IPS-18c (cell line): ENCODE measurements at regions not wholly inside any gene's neighbourhood (a gene's known extent, or its start where the extent isn't known, plus 50 kb on each side); places are given as distances from the start of the nearest gene placed in this dataset.

Source experiments
- H3K4me3 ChIP-seq: 2 replicates; pipeline ENCODE4 v1.7.0; 2013; ENCODE audit warnings: low read depth, mild to moderate bottlenecking, low read length, moderate library complexity; ENCODE audit not compliant: insufficient read depth
- H3K9me3 ChIP-seq: one replicate; pipeline ENCODE4 v1.6.1; 2013; ENCODE audit warnings: mild to moderate bottlenecking, low read length, moderate library complexity; ENCODE audit not compliant: control insufficient read depth, insufficient read depth

DNA sequence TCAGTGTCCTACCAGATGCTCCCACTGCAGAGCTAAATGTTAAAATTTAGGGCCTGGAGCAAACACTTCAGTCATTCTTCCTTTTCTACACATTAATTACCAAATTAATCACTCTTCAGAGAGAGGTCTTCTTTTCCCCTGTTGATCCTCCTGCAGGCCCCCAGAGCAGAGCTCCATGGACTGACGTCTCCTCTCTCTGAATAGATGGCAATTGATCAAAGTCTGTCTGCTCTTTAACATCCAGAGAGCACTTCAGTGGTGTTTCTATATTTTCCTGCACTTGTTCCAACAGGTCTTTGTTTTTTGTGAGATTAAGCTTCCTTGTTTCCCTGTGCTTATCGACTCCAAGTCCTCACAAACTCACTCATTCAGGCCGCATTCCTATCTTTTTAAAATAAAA is 239.3 kb downstream of the SIPA1L2 start:
- no peak overlapping the region for H3K4me3 ChIP-seq
- no peaks in the 10 kb centered on the region for H3K9me3 ChIP-seq

DNA sequence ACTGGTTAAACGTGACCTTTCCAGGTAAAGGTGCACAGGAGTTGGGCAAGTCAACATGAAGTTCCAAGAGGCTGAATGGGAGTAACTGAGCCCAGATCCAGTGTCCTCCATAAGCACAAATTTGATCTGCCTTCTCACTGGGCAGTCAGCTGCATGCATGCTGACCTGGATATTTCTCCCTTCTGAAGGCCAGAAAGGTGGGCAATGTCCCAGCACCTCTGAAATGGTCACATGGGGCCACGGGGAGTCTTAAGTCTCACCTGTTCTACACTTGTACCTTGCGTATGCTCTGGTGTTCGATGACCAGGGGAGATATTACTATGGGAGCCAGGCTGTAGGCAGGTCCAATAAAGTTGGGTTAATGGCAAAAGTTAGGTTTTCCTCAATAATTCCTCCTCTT is 240.2 kb downstream of the SIPA1L2 start:
- Histone ChIP-seq H3K9me3 (no peaks in the 10 kb centered on the region), H3K4me3 (no peak overlapping the region)

DNA sequence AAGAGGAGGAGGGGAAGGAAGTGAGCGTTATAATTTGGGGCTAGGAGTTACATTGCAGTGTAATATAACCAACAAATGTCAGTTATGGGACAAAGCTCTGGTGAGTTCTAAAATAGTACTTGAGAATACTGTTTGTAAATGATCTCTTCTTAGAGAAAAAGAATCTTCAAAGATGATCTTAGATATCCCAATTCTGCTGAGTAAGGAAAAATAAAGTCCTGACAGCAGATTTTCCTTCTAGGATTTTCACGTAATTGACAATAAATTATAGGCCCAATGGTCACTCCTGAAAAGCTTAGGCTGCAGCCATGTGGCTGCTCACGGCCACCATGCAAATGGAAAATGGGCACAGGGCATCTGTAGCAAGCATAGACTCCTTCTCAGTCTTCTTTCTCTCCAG is 241.6 kb downstream of the SIPA1L2 start:
- no peak overlapping the region for H3K4me3 ChIP-seq
- H3K9me3 ChIP-seq, result no peaks in the 10 kb centered on the region

DNA sequence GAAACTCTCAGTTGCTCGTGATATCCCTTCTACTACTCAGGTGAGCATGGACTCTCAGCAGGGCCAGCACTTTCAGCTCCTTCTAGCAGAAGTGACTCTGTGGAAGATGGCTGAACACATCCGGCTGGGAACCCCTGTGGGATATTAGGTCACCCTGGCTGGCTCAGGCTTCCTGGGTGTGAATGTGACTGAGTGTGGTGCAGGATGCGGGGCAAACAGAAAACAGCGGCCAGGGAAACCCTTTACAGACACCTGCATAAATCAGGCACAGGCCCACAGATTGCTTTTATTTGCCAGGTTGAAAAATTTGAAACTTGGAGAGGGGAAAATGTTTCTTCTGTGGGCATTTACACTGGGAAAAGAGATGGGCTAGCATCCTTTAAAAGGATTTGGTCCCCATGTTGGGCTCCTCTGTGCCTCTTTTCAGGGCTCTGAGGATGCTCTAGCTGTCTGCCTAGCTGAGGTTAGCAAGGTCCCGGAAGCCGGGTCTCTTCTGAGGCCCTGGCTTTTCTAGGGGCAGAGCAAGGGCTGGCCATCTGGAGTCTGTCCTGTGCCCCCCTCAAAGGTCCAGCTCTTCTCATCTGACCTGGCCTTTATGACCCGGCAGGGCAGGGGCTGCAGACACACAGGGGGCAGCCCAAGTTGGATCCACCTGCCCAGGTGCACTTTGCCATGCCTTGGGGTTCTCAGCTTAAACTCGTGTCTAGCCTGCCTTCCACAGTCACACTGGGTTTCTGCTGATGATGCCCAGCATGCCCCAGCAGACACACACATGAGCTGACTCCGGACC is 243.0 kb downstream of the SIPA1L2 start:
- Histone ChIP-seq H3K4me3 (no peak overlapping the region), H3K9me3 (no peaks in the 10 kb centered on the region)

DNA sequence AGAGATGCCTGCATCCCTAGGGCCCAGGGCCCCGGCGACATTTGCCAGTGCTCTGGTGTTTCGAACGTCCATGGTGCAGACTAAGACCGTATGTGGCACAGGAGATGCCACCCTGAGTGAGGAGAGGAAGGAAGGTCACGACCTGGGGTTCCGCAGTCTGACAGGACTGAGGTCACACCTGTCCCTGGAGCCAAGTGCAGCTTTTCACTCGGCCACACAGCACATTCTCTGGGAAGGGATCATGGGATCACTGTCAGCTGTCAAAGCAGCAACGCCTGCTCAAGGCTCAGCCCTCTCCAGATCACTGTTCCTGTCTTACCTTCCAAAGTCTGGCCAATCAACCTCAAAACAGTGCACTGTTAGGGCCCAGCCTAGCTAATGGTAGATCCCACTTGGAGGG is 243.6 kb downstream of the SIPA1L2 start:
- Histone ChIP-seq H3K9me3 (no peaks in the 10 kb centered on the region), H3K4me3 (no peak overlapping the region)

DNA sequence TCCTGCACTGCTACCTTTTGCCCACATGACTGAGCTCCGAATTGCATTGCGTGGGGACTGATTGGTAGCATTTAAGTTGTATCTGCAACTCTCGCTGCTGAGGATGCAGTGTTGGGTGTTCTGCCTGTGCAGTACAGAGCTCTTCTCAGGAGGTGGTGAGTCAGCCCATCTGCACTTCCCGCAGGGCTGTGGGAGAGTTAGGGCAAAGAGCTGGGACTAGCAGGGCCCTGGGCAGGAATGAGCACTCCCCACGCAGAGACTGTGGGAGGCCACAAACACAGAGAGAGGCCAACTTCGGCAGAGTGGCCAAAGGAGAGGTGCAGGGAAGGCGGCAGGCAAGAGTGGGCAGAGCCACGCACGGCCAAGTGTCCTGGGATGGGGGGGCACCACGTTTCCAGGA is 244.7 kb downstream of the SIPA1L2 start:
- no peaks in the 10 kb centered on the region for H3K9me3 ChIP-seq
- no peak overlapping the region for H3K4me3 ChIP-seq

DNA sequence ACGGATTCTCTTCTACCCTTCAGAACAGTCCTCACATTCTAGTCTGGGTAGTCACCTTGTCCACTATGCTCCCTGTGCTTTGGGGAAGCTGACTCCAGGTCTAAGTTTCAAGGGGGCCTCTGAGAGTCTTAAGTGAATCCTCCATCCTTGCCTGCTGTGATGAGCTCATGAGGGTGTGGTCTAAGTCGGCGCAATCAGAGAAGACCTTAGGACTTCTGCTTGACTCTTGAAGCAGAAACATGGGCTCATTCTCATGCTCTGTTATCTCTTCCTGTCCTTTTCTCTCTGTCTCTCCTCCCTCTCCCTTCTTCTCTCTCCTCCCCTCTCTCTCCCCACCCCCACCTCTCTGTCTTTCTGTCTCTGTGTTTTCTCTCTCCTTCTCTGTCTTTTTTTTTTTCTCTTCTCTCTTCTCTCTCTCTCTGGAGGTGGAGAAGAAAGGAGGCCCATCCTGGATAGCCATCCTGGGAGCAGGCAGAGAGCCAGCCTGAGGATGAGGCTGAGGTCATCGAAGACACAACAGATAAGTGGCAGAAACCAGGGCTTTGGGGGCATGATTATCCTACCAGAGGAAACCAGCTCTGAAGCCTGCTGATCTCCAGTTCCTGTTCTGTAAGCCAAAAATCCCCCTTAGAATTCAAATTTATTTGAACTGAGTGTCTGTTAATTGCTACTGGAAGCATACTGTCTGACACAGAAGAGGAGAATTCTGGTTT is 245.6 kb downstream of the SIPA1L2 start:
- Histone ChIP-seq H3K9me3 (no peaks in the 10 kb centered on the region), H3K4me3 (no peak overlapping the region)

DNA sequence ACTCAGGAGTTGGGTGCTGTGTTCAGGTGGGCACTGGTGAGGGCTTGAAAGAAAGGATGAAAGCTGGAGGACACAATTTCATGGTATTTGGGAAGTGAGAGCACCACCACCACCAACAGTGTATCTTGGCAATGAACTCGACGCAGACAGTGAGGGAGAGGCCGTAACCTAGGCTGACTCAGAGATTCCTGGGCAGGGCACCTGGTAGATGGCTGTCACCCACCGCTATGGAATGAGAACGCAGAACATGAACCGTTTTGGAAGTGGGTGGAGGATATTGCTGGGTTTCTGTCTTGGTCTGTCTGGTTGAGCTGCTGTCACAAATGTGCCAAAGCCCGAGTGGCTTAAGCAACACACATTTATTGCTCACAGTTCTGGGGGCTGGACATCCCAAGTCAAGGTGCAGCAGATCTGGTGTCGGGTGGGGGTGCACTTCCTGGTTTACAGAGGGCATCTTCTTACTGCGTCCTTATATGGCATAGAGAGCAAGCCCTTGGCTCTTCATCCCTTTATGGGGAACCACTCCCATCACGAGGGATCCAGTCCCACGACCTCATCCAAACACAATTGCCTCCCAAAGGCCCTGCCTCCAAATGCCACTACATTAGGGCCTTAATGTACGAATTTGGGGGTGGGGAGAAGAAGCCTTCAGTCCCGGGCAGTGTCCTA is 246.3 kb downstream of the SIPA1L2 start:
- no peak overlapping the region for H3K4me3 ChIP-seq

DNA sequence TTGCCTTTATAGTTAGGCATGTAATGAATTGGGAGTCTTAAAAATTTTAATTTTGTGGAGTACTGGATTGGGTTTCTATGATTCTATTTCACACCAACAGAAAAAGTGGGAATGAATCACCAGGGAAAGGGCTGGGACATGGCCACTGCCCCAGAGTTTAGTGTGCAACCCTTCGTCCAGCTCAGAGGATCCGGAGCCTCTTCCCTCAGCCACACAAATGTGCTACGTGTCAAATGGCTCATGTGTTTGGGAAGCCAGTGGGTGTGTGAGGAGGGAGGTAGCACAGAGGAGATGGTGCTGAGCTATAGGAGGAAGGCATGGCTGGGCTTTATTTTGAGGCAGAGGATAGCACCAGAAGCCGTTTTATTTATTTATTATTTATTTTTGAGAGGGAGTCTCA is 247.3 kb downstream of the SIPA1L2 start:
- Histone ChIP-seq H3K4me3 (no peak overlapping the region), H3K9me3 (no peaks in the 10 kb centered on the region)

More for the DNA sequence above, 246.3 kb downstream of the SIPA1L2 start:
- H3K9me3 ChIP-seq, result no peaks in the 10 kb centered on the region

DNA sequence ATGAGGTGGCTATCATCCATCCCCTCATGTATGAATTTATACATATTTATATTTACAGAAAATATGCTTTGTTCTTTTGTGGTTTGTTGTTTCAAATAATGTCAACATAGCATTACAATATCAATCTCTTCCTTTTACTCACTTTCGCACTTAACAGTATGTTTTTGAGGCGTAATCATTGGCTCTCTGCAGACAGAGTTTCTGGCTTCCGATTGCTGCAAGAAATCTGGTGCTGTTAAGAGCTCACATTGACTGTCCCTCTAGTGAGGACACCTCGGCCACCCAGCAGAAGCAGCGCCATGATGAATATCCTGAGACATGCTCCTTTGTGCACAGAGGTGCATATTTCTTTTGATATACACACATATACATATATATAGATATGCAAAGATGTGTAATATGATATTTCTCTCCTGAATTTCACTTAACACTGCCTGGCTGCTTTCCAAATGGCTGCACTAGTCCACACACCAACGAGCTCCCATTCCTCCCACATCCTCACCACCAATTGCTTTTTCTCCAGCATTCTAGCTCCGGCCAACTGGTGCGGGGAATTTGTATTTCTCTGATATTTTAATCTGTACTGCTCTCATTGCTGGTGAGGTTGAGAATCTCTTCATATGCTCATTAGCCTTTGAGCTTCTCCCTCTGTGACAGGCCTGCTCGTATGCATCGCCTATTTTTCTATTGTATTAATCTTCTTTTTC is 248.4 kb downstream of the SIPA1L2 start:
- Histone ChIP-seq H3K9me3 (no peaks in the 10 kb centered on the region), H3K4me3 (no peak overlapping the region)

DNA sequence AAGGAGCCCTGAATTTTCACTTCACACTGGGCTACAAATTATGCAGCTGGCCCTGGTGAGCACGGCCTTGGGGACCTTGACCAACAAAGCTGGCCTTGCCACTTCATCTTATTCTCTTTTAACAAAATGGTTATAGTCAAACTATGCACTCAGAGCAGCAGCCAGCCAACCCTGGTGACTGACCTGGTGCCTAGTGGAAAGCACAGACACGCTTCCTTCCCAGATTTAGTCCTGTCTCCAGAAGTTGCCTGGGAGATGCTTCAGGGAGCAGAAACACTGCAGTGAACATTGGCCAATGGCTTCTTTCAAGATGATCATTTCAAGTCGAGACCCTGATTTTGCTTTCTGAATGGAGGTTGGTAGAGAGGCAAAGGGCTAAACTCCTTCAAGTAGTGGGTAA is 249.3 kb downstream of the SIPA1L2 start:
- no peak overlapping the region for H3K4me3 ChIP-seq
- H3K9me3 ChIP-seq, result no peaks in the 10 kb centered on the region

DNA sequence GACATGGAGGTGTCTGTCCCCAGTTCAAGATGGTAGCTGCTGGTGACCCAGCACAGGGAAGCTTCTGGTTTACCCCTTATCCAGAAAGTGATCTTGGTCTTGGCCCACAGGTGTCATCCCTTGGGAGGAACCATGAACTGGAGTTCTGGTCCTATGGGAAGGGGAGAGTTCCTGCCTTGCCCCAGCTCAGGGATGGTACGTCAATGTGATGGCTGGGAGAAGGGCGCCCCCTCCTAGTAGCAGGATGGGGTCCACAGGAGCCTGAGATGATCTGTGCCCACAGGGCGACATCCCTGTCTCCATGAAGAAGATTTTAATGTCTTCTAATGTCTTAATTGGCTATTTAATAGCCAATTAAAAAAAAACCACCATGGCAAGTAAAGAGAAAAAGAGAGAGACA is 249.8 kb downstream of the SIPA1L2 start:
- no peak overlapping the region for H3K4me3 ChIP-seq
- no peaks in the 10 kb centered on the region for H3K9me3 ChIP-seq

DNA sequence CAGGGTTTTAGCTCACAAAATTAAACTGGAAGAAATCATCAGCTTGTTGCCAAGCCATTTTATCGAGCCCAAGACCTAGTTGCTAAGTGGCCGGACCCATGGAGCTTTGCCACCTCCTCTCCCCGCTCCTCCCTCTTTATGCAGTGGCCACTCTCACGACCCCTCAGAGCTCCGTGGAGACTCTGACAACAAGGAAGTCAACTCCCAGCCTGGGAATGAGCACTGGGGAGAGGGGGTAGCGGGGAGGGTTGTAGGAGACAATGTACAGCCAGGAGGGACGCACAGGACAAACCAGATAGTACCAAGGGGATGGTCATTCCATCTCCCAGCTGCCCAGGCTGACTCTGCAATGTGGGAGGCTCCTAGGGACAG is 250.9 kb downstream of the SIPA1L2 start:
- no peaks in the 10 kb centered on the region for H3K9me3 ChIP-seq
- H3K4me3 ChIP-seq, result no peak overlapping the region; the same call in 1 of the 2 replicates

DNA sequence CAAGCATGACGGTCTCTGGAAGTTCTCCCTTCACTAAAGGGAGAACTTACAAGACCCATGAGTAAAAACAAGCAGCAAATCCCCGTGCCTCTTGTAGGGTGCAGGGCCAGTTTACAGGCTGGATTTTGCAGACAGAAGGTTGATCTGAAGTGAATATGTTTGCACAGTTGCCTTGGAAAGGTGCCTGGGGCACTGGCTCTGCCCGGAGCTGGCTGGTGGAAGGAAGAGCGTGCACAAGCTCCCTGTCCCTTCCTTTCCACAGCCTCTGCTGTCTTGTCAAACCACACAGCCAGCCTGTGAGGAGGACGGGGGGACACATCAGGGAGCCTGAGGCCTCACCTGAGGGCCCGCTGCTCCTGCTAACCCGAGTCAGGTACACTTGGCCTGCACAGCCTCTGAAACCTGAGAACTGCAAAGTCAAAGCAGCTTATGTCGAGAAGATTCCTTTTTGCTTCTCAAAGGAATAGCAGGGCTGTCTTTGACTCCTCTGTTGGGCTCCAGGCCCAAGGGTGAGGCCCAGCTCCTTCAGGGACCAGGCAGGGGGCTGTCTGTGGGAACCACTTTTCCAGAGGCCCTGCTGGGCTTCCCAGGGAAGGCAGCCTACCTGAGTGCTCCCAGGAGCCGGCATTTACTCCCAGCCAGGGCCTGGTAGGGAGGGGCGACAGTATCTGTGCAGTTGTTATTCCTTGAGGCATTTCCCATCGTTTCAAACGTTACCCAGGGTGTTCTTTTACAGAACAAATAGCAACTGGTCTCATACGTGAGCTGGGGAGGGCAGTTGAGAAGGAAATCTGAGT is 251.5 kb downstream of the SIPA1L2 start:
- Histone ChIP-seq H3K9me3 (no peaks in the 10 kb centered on the region), H3K4me3 (no peak overlapping the region)

DNA sequence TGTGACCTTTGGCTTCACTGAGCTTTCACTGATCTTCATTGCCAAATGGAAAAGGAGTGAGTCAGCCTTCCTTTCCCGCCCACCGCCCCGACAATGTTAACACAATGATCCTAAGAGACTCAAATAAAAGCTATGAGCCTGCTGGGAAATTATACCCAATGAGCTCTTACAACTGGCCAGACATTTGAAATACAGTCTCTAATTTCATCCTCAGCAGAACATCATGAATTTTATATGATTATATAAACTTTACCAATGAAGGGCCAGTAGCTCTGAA is 252.5 kb downstream of the SIPA1L2 start:
- no peaks in the 10 kb centered on the region for H3K9me3 ChIP-seq
- H3K4me3 ChIP-seq, result no peak overlapping the region

DNA sequence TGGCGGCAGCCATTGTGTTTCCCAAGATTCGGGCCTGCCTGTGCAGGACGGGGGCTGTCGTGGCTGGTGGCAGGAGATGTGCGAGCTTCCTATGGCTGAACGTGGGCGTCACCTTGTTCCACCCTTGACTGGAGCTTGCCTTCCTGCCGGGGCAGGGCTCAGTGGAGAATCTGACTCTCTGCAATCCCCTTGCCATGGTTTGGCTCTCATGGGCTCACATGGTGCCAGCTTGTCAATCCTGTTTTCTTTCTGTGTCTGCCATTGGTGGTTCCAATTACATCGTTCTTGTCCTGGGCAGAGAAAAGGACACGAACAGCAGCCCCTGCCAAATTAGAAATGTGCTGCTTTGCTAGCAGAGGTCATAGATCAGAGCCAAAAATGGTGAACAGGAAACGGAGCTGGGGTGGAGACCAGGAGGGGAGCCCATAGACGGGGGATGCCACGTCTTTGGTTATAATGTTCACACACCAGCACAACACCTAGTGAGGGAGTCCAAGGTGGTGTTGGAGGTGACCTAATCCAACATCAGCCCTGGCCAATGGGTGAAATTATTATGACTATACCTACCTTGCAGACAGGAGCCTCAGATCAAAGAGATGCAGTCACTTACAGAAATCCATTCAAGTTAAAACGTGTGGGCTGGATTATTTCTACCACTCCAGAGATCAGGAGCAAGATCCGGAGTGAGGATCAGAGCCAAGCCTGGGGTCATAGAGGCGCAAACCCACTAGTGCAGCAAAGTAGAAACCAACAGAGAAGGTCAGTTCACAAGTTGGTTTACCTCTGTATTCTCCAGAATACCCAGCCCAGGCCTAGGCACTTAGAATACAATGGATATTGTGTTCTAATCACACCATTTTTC is 253.1 kb downstream of the SIPA1L2 start:
- no peaks in the 10 kb centered on the region for H3K9me3 ChIP-seq
- no peak overlapping the region for H3K4me3 ChIP-seq
